ENCODE measurements at regions not wholly inside any gene's neighbourhood (a gene's known extent, or its start where the extent isn't known, plus 50 kb on each side); places are given as distances from the start of the nearest gene placed in this dataset.
A peak's percentile ranks its signal among the peaks of the same experiment; 100 is the strongest.
"Not testable (repeated sequence)": the region's sequence is repeated elsewhere in the genome, so short reads cannot be mapped to it uniquely, and the experiment has no call there.

- H3K9me3 ChIP-seq: no peaks in the 10 kb centered on the region
- WGBS (ENCODE audit: missing lambda C conversion rate): 92% methylated on average over 10 of the region's 10 CpGs
- CTCF ChIA-PET: no interaction called here
- POLR2A ChIA-PET: no interaction called here
- TF ChIP-seq CEBPB (IDR thresholded peaks at IDR 0.05) (no peak), FOSL2 (IDR thresholded peaks at IDR 0.05) (no peak), FOSL2 (CRISPR knock-in tag; IDR thresholded peaks at IDR 0.05) (no peak), ZNF302 (CRISPR knock-in tag; IDR thresholded peaks at IDR 0.05) (no peak), FOXS1 (CRISPR knock-in tag; IDR thresholded peaks at IDR 0.05) (no peak), HOXB5 (CRISPR knock-in tag; IDR thresholded peaks at IDR 0.05) (no peak), CHD4 (IDR thresholded peaks at IDR 0.05; ENCODE audit: borderline replicate concordance) (no peak), RFX5 (IDR thresholded peaks at IDR 0.05) (no peak)
- TF ChIP-seq, protein P1, sequence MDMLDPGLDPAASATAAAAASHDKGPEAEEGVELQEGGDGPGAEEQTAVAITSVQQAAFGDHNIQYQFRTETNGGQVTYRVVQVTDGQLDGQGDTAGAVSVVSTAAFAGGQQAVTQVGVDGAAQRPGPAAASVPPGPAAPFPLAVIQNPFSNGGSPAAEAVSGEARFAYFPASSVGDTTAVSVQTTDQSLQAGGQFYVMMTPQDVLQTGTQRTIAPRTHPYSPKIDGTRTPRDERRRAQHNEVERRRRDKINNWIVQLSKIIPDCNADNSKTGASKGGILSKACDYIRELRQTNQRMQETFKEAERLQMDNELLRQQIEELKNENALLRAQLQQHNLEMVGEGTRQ (IDR thresholded peaks at IDR 0.05): no peak
- H3K4me1 ChIP-seq: no peaks in the 10 kb centered on the region
- no peak overlapping the region for H3K27ac ChIP-seq
- FAIRE-seq: no peak
- ATAC-seq: no peak
- no peak for DNase-seq (ENCODE audit: low read depth in 1 of 2, low spot score in 1 of 2)
- no peak overlapping the region for H3K4me2 ChIP-seq
- no peak overlapping the region for H3K4me3 ChIP-seq
These were observed 863.2 kb downstream of the TRIML1 start for GRCh38 chr4:189002475-189002874.

DNA sequence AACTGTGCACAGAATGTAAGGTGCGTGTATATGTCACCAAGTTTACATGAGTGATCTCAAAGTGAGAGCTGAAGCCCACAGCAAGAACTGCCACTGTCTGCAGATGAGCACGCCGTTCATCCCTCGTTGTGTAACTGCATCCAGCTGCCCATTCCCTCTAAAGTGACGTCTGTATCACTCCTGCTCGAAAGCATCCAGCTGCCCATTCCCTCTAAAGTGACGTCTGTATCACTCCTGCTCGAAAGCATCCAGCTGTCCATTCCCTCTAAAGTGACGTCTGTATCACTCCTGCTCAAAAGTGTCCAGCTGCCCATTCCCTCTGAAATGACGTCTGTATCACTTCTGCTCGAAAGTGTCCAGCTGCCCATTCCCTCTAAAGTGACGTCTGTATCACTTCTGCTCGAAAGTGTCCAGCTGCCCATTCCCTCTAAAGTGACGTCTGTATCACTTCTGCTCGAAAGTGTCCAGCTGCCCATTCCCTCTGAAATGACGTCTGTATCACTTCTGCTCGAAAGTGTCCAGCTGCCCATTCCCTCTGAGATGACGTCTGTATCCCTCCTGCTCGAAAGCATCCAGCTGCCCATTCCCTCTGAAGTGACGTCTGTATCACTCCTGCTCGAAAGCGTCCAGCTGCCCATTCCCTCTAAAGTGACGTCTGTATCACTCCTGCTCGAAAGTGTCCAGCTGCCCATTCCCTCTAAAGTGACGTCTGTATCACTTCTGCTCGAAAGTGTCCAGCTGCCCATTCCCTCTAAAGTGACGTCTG is 871.4 kb downstream of the TRIML1 start:
- 79% methylated on average over 23 of the region's 27 CpGs for WGBS (ENCODE audit: missing lambda C conversion rate)
- FAIRE-seq: not testable (repeated sequence)

DNA sequence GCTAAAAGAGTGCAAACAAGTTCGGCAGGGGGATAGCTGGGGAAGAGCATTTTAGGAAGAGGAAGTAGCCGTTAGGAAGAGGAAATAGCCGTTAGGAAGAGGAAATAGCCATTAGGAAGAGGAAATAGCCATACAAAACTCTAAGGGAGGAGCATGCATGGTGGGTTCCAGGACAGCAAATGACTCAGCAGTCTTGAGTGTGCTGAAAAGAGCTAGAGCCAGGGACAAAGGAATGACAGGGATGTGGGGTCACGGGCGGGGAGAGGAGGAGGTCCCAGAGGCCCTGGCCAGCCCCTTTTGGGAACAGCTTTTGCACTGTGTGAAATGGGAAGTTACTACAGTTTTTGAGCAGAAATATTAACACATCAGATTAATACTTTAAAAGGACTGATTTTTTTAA is 882.6 kb downstream of the TRIML1 start:
- H3K4me1 ChIP-seq: peaks cover 6% of the 10 kb centered on the region; the same call in 2 of the 3 replicates
- no peak overlapping the region for H3K4me2 ChIP-seq
- H3K27ac ChIP-seq: peak overlapping the region in 1 of 2 experiments; percentile 66; a peak in 2 of 6 replicates
- peak in 1 of 2 experiments; percentile 43; a peak in 1 of 6 replicates for ATAC-seq
- FAIRE-seq: no peak
- 0 out of 2 replicates have a peak, but pooled peaks have one; percentile 17 for TF ChIP-seq NFE2L2 (conservative IDR thresholded peaks at IDR 0.05; ENCODE audit: low read length)
- peak; percentile 31 for TF ChIP-seq MAFK (IDR thresholded peaks at IDR 0.05; ENCODE audit: partially characterized antibody)
- no peak for TF ChIP-seq JUN (IDR thresholded peaks at IDR 0.05)
- H3K4me3 ChIP-seq: no peak overlapping the region
- CTCF ChIA-PET: no interaction called here
- POLR2A ChIA-PET: no interaction called here
- DNase-seq (ENCODE audit: low read depth in 1 of 2, low spot score in 1 of 2): peak in 1 of 2 experiments; percentile 53
- WGBS (ENCODE audit: missing lambda C conversion rate): 61% methylated on average over 5 of the region's 5 CpGs
- H3K9me3 ChIP-seq: no peaks in the 10 kb centered on the region

More for the DNA sequence above, 871.4 kb downstream of the TRIML1 start:
- H3K27ac ChIP-seq; H3K9me3 ChIP-seq; ATAC-seq; CTCF ChIA-PET; H3K4me2 ChIP-seq; DNase-seq (ENCODE audit: low read depth in 1 of 2, low spot score in 1 of 2); POLR2A ChIA-PET; H3K4me3 ChIP-seq; H3K4me1 ChIP-seq: not testable (repeated sequence)

- H3K9me3 ChIP-seq: no peaks in the 10 kb centered on the region
- peaks cover 6% of the 10 kb centered on the region; the same call in 2 of the 3 replicates for H3K4me1 ChIP-seq
- H3K4me2 ChIP-seq: no peak overlapping the region
- FAIRE-seq: no peak
- no peak for ATAC-seq
- CTCF ChIA-PET: no interaction called here
- no peak overlapping the region for H3K27ac ChIP-seq
- POLR2A ChIA-PET: no interaction called here
- DNase-seq (ENCODE audit: low read depth in 1 of 2, low spot score in 1 of 2): no peak
- H3K4me3 ChIP-seq: no peak overlapping the region
- 87% methylated on average over 4 of the region's 4 CpGs for WGBS (ENCODE audit: missing lambda C conversion rate)
- no peak for TF ChIP-seq GATA3 (IDR thresholded peaks at IDR 0.05; ENCODE audit: borderline replicate concordance)
- no peak for TF ChIP-seq MYC (IDR thresholded peaks at IDR 0.05; ENCODE audit: borderline replicate concordance, low read length)
- TF ChIP-seq, protein P2, sequence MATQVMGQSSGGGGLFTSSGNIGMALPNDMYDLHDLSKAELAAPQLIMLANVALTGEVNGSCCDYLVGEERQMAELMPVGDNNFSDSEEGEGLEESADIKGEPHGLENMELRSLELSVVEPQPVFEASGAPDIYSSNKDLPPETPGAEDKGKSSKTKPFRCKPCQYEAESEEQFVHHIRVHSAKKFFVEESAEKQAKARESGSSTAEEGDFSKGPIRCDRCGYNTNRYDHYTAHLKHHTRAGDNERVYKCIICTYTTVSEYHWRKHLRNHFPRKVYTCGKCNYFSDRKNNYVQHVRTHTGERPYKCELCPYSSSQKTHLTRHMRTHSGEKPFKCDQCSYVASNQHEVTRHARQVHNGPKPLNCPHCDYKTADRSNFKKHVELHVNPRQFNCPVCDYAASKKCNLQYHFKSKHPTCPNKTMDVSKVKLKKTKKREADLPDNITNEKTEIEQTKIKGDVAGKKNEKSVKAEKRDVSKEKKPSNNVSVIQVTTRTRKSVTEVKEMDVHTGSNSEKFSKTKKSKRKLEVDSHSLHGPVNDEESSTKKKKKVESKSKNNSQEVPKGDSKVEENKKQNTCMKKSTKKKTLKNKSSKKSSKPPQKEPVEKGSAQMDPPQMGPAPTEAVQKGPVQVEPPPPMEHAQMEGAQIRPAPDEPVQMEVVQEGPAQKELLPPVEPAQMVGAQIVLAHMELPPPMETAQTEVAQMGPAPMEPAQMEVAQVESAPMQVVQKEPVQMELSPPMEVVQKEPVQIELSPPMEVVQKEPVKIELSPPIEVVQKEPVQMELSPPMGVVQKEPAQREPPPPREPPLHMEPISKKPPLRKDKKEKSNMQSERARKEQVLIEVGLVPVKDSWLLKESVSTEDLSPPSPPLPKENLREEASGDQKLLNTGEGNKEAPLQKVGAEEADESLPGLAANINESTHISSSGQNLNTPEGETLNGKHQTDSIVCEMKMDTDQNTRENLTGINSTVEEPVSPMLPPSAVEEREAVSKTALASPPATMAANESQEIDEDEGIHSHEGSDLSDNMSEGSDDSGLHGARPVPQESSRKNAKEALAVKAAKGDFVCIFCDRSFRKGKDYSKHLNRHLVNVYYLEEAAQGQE (IDR thresholded peaks at IDR 0.05): no peak
- TF ChIP-seq MAZ (IDR thresholded peaks at IDR 0.05; ENCODE audit: borderline replicate concordance, low read depth, low read length): no peak
- TF ChIP-seq MAFK (IDR thresholded peaks at IDR 0.05; ENCODE audit: partially characterized antibody): no peak
- TF ChIP-seq KDM5A (IDR thresholded peaks at IDR 0.05): no peak
- TF ChIP-seq, protein P3, sequence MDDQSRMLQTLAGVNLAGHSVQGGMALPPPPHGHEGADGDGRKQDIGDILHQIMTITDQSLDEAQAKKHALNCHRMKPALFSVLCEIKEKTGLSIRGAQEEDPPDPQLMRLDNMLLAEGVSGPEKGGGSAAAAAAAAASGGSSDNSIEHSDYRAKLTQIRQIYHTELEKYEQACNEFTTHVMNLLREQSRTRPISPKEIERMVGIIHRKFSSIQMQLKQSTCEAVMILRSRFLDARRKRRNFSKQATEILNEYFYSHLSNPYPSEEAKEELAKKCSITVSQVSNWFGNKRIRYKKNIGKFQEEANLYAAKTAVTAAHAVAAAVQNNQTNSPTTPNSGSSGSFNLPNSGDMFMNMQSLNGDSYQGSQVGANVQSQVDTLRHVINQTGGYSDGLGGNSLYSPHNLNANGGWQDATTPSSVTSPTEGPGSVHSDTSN (IDR thresholded peaks at IDR 0.05): no peak
- no peak for TF ChIP-seq FOXS1 (CRISPR knock-in tag; IDR thresholded peaks at IDR 0.05)
- no peak for TF ChIP-seq RCOR1 (IDR thresholded peaks at IDR 0.05; ENCODE audit: low read depth, low read length)
- no peak for TF ChIP-seq HMGXB4 (CRISPR knock-in tag; IDR thresholded peaks at IDR 0.05; ENCODE audit: borderline replicate concordance)
- no peak for TF ChIP-seq HEYL (CRISPR knock-in tag; IDR thresholded peaks at IDR 0.05)
- TF ChIP-seq RARB (CRISPR knock-in tag; IDR thresholded peaks at IDR 0.05): no peak
These were observed 883.3 kb downstream of the TRIML1 start for GRCh38 chr4:189022440-189023035.

Measured in A549 (cell line).